ENCODE measurements at regions not wholly inside any gene's neighbourhood (a gene's known extent, or its start where the extent isn't known, plus 50 kb on each side); places are given as distances from the start of the nearest gene placed in this dataset.

- H3K27ac ChIP-seq, result no peak overlapping the region
- 62 to 92% methylated on average over 1 of the region's 1 CpG for WGBS, 2 donors
- intact Hi-C loops (cut with DNase I), result no loop called here
- no peak overlapping the region for H3K4me3 ChIP-seq
- H3K9me3 ChIP-seq, result no peaks in the 10 kb centered on the region
- no peaks in the 10 kb centered on the region for H3K36me3 ChIP-seq
- H3K4me1 ChIP-seq, result no peaks in the 10 kb centered on the region
- no peak for TF ChIP-seq POLR2A (IDR thresholded peaks at IDR 0.05)
- TF ChIP-seq, protein P1, sequence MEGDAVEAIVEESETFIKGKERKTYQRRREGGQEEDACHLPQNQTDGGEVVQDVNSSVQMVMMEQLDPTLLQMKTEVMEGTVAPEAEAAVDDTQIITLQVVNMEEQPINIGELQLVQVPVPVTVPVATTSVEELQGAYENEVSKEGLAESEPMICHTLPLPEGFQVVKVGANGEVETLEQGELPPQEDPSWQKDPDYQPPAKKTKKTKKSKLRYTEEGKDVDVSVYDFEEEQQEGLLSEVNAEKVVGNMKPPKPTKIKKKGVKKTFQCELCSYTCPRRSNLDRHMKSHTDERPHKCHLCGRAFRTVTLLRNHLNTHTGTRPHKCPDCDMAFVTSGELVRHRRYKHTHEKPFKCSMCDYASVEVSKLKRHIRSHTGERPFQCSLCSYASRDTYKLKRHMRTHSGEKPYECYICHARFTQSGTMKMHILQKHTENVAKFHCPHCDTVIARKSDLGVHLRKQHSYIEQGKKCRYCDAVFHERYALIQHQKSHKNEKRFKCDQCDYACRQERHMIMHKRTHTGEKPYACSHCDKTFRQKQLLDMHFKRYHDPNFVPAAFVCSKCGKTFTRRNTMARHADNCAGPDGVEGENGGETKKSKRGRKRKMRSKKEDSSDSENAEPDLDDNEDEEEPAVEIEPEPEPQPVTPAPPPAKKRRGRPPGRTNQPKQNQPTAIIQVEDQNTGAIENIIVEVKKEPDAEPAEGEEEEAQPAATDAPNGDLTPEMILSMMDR (IDR thresholded peaks at IDR 0.05), result no peak
- peaks cover 0 to 59% (median 0%) of the 10 kb centered on the region in 4 donors for H3K27me3 ChIP-seq
- no peak for DNase-seq
These were observed 202.9 kb upstream of the MSX2 start for GRCh38 chr5:174521449-174521848.

- WGBS, 2 donors, result 47 to 54% methylated on average over 2 of the region's 2 CpGs
- no peaks in the 10 kb centered on the region for H3K4me1 ChIP-seq
- DNase-seq, result no peak
- intact Hi-C loops (cut with DNase I), result no loop called here
- H3K27me3 ChIP-seq, result peaks cover 0 to 51% (median 0%) of the 10 kb centered on the region in 4 donors
- TF ChIP-seq, protein P1 (IDR thresholded peaks at IDR 0.05), result no peak
- no peak for TF ChIP-seq POLR2A (IDR thresholded peaks at IDR 0.05)
- H3K27ac ChIP-seq, result no peak overlapping the region
- H3K4me3 ChIP-seq, result no peak overlapping the region
- H3K9me3 ChIP-seq, result no peaks in the 10 kb centered on the region
- H3K36me3 ChIP-seq, result no peaks in the 10 kb centered on the region
These were observed 201.7 kb upstream of the MSX2 start for GRCh38 chr5:174522480-174523260.

DNA sequence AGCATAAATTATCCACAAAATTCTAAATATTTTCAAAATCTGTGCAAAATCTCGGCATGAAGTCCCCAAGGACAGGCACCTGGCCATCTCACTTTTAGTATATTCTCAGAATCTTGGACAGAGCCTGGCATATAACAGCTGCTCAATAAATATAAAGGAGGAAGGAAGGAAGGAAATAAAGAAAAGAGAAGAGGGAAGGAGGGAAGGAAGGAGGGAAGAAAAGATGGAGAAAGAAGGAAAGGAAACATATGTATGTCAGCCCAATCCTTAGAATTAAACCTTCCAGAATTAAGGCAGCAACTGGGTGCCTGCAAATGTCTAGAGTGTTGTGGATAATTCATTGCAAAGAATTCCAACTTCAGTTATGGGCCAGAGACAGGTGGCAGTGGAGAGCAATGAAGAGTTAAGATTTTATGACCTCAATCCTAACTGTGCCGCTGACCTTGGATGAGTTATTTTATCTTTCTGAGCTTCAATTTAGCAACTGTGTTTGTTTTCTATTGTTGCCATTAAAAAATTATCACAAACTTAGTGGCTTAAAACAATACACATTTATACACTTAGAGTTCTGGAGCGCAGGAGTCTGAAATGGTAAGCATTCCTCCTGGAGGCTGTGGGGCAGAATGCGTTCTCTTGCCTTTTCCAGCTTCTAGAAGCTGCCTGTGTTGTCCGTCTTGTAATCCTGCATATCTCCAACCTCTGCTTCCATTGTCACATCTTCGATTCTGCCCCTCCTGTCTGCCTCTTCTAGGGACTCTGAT is 200.9 kb upstream of the MSX2 start:
- 77 to 79% methylated on average over 6 of the region's 6 CpGs for WGBS, 2 donors
- DNase-seq, result no peak
- Histone ChIP-seq H3K9me3 (no peaks in the 10 kb centered on the region), H3K4me3 (no peak overlapping the region), H3K27ac (no peak overlapping the region), H3K27me3 (peaks cover 0 to 51% (median 0%) of the 10 kb centered on the region in 4 donors), H3K4me1 (no peaks in the 10 kb centered on the region), H3K36me3 (no peaks in the 10 kb centered on the region)
- intact Hi-C loops (cut with DNase I), result no loop called here
- TF ChIP-seq POLR2A (IDR thresholded peaks at IDR 0.05), result no peak
- TF ChIP-seq, protein P1 (IDR thresholded peaks at IDR 0.05), result peak in 1 of 6 experiments; percentile 22

DNA sequence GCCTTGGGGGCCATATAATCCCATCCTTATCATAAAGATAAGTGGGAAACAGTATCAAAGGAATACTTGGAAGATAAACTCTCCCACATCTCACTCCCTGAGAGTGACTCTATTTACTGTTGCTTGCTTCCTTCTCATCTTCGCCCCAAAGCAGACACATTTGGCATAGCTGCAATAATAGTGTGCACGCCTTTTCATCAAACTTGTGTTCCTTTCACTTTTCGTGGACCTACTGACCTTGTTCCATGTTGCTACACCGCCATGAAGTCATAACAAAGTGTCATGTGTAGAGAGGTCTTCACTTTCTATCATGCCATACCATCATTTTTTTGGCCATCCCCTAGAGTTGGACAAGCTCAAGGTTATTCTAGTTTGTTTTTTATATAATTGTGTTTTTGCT is 200.0 kb upstream of the MSX2 start:
- intact Hi-C loops (cut with DNase I), result no loop called here

More for the DNA sequence above, 200.0 kb upstream of the MSX2 start:
- no peak for DNase-seq
- H3K9me3 ChIP-seq, result no peaks in the 10 kb centered on the region
- H3K27me3 ChIP-seq, result peaks cover 0 to 51% (median 0%) of the 10 kb centered on the region in 4 donors
- no peak overlapping the region for H3K27ac ChIP-seq
- WGBS, 2 donors, result 75 to 81% methylated on average over 4 of the region's 4 CpGs
- TF ChIP-seq, protein P1 (IDR thresholded peaks at IDR 0.05), result no peak
- no peak for TF ChIP-seq POLR2A (IDR thresholded peaks at IDR 0.05)
- H3K4me3 ChIP-seq, result no peak overlapping the region
- no peaks in the 10 kb centered on the region for H3K4me1 ChIP-seq
- H3K36me3 ChIP-seq, result no peaks in the 10 kb centered on the region
